HUES6 (cell line): ENCODE measurements at regions not wholly inside any gene's neighbourhood (a gene's known extent, or its start where the extent isn't known, plus 50 kb on each side); places are given as distances from the start of the nearest gene placed in this dataset.

Source experiments
- H3K27ac ChIP-seq: 2 replicates; pipeline ENCODE4 v1.7.0; 2013; ENCODE audit warnings: low read depth, mild to moderate bottlenecking, low read length, inconsistent platforms
- H3K27me3 ChIP-seq: 2 replicates; pipeline ENCODE4 v1.6.1; 2013; ENCODE audit warnings: low read length; ENCODE audit not compliant: control insufficient read depth, insufficient read depth
- H3K36me3 ChIP-seq: 2 replicates; pipeline ENCODE4 v1.6.1; 2013; ENCODE audit warnings: low read length; ENCODE audit not compliant: control insufficient read depth, insufficient read depth
- H3K4me1 ChIP-seq: 2 replicates; pipeline ENCODE4 v1.6.1; 2013; ENCODE audit warnings: low read length; ENCODE audit not compliant: control insufficient read depth, insufficient read depth
- H3K4me3 ChIP-seq: 2 replicates; pipeline ENCODE4 v1.5.1; 2013; ENCODE audit warnings: low read depth, low read length
- H3K9ac ChIP-seq: one replicate; pipeline ENCODE4 v1.6.1; 2013; ENCODE audit warnings: mild to moderate bottlenecking, low read length
- H3K9me3 ChIP-seq: 2 replicates; pipeline ENCODE4 v1.6.1; 2013; ENCODE audit warnings: low read depth, low read length; ENCODE audit not compliant: control insufficient read depth, insufficient read depth

GRCh38 chr10:78594559-78595268 is 474.1 kb upstream of the ZMIZ1 start:
- H3K27ac ChIP-seq = no peak overlapping the region
- no peaks in the 10 kb centered on the region for H3K4me1 ChIP-seq
- no peaks in the 10 kb centered on the region for H3K36me3 ChIP-seq
- no peak overlapping the region for H3K9ac ChIP-seq
- H3K4me3 ChIP-seq = no peak overlapping the region
- no peaks in the 10 kb centered on the region for H3K9me3 ChIP-seq
- H3K27me3 ChIP-seq = no peaks in the 10 kb centered on the region

DNA sequence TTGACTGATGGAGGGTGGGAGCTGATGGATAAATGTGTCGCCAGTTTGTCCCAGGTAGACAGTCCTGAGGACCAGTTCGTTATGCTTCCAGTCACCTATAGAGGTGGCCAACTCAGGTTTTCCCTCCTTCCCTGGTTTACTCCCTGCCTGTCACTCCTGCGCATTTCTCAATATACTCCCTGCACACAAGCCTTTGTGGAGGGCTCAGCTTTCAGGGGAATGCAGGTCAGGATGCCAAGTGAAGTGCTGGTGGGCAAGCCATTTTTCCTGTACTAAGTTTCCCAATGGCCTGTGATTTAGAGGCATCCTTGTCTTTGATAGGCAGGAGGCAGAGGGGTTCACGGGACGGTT is 473.5 kb upstream of the ZMIZ1 start:
- Histone ChIP-seq H3K27me3 (no peaks in the 10 kb centered on the region), H3K36me3 (no peaks in the 10 kb centered on the region), H3K9me3 (no peaks in the 10 kb centered on the region), H3K4me3 (no peak overlapping the region), H3K27ac (no peak overlapping the region), H3K4me1 (no peaks in the 10 kb centered on the region), H3K9ac (no peak overlapping the region)

- Histone ChIP-seq H3K36me3 (no peaks in the 10 kb centered on the region), H3K9me3 (no peaks in the 10 kb centered on the region), H3K27me3 (no peaks in the 10 kb centered on the region), H3K9ac (no peak overlapping the region), H3K27ac (no peak overlapping the region), H3K4me3 (no peak overlapping the region), H3K4me1 (no peaks in the 10 kb centered on the region)
Observed at GRCh38 chr10:78596556-78596955, 472.2 kb upstream of the ZMIZ1 start.

- Histone ChIP-seq H3K4me3 (no peak overlapping the region), H3K9me3 (no peaks in the 10 kb centered on the region), H3K27ac (no peak overlapping the region), H3K36me3 (no peaks in the 10 kb centered on the region), H3K27me3 (no peaks in the 10 kb centered on the region), H3K4me1 (no peaks in the 10 kb centered on the region), H3K9ac (no peak overlapping the region)
Observed at GRCh38 chr10:78597796-78598555, 470.8 kb upstream of the ZMIZ1 start.

DNA sequence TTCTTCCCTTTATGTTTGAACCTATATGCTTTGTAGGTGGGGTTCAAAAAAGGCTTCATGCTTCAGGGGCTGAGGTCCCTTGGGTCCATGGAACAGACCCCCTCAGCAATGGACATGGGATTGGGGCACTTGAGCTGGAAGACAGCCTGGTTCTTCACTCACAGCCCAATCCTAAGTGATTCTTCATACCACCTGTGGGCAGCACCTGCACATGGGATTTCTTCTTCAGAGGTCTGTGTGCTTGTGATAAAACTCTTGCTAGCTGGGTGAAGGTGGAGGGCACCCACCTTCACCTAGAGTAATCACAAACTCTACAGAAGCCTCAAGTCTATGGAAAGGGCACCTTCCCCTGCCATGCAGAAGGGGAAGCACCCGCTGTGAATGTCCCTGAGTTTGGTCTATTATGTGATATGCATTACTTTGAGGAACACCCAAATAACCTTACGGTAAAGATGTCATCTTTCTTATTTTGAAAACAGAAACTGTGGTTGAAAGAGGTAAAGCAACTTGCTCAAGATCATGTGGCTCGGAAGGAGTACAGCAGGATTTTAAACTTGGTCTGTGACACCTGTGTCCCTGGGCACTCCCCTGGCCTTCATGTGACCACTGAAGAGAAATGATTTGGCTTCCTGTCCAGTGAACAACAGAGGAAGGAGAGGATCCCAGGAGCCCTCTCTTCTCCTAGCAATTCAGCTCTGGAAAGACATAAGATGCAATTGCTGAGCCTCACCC is 469.5 kb upstream of the ZMIZ1 start:
- no peaks in the 10 kb centered on the region for H3K4me1 ChIP-seq
- no peaks in the 10 kb centered on the region for H3K9me3 ChIP-seq
- no peaks in the 10 kb centered on the region for H3K27me3 ChIP-seq
- no peak overlapping the region for H3K27ac ChIP-seq
- H3K4me3 ChIP-seq = no peak overlapping the region
- H3K36me3 ChIP-seq = no peaks in the 10 kb centered on the region
- no peak overlapping the region for H3K9ac ChIP-seq

DNA sequence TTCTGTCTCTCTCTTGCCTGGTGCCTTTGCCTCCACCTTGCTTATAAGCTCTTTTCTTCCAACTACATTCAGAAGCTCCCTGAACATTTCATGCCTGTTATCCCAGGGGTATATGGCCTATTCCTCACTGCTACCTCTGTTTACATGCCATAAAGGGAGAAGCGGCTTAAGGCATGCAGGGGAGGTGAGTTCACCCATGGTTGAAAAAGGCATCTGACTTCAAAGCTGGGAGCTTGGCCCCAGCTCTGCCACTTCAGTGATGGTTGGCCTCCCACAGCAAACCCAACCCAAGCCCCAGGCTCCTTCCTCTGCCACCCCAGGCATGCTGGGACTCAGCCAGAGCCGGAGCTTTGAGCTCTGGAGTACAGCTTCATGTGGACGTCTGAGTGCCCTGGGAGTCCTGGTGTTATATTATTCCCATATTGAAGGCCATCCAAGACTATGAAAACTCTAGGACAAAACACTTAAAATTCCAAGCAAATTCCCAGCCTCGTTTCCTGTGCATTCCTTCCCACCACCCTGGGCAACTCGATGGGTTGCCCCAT is 468.6 kb upstream of the ZMIZ1 start:
- H3K9me3 ChIP-seq = no peaks in the 10 kb centered on the region
- H3K4me1 ChIP-seq = no peaks in the 10 kb centered on the region
- H3K4me3 ChIP-seq = no peak overlapping the region
- H3K27ac ChIP-seq = no peak overlapping the region
- no peaks in the 10 kb centered on the region for H3K27me3 ChIP-seq
- H3K36me3 ChIP-seq = no peaks in the 10 kb centered on the region
- no peak overlapping the region for H3K9ac ChIP-seq

DNA sequence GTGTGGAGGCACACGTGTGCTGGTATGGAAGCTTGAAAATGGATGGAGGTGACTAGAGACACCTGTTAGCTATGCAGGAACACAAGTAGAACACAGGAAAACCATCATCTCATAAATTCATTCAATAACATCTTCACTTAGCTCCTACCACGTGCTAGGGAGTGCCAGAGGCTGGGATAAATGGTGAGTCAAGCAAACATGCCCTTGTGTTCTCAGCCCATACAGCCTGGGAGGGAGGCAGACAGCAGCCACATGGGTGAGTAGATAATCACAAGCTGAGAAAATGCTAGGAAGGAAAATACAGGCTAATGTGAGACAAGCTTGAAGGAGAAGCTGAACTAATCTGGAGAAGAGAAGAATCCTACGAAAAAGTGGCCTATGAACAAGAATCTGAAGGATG is 468.0 kb upstream of the ZMIZ1 start:
- Histone ChIP-seq H3K4me3 (no peak overlapping the region), H3K36me3 (no peaks in the 10 kb centered on the region), H3K27ac (no peak overlapping the region), H3K27me3 (no peaks in the 10 kb centered on the region), H3K4me1 (no peaks in the 10 kb centered on the region), H3K9me3 (no peaks in the 10 kb centered on the region), H3K9ac (no peak overlapping the region)

DNA sequence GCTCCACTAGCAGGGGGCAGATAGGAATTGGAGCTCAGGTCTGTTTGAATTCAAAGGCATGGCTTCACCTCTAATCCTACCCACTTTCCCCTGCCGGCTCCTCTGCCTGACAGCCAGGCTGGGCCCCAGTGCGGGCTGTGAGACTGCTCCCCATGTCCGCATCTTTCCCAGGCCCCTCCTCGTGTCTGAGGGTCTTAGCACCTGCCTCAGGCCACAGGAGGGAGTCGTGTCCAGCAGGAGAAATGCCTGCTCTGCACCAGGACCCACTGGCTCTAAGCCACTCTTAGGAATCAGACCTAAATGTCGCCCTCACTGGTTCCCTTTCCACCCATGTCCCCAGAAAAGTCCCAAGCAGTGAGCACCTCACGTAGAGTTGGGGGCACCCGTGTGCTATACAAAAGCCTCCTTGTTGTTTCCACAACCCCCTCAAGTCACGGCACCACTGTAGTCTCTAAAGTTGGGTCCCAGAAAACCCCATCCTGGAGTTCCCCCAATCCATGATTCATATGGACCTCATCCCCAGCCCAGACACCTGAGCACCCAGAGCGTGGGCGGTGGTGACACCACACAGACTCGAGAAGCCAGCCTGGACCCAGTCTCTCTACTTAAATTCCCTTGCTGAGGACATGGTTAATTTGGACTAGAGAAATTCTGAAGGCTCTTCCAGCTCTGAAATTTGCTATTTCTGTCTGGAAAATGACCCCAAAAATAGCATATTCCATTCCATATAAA is 466.4 kb upstream of the ZMIZ1 start:
- no peaks in the 10 kb centered on the region for H3K27me3 ChIP-seq
- H3K9ac ChIP-seq = no peak overlapping the region
- H3K4me1 ChIP-seq = no peaks in the 10 kb centered on the region
- H3K4me3 ChIP-seq = no peak overlapping the region
- no peaks in the 10 kb centered on the region for H3K9me3 ChIP-seq
- H3K27ac ChIP-seq = no peak overlapping the region
- no peaks in the 10 kb centered on the region for H3K36me3 ChIP-seq

DNA sequence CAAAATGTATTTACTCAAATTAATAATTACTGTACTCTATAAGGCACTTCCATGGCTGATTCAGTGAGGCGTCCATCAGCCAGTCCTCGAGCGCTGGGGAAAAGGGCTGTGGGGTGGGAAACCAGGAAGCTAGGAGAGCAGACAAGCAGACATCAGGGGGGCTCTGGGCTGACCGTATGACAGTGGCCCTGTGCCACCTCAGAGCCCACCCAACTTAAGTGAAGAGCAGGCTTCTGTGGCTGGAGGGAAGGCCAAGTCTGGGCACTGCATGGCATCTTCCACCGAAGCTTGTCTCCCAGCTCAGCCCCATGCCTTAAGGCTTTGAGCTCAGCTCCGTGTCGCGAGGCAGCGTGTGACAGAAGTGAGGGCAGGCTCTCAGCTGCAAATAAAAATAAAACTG is 464.5 kb upstream of the ZMIZ1 start:
- Histone ChIP-seq H3K9me3 (peaks cover 6% of the 10 kb centered on the region; the same call in 1 of the 2 replicates), H3K27ac (no peak overlapping the region), H3K4me3 (no peak overlapping the region), H3K4me1 (no peaks in the 10 kb centered on the region), H3K9ac (no peak overlapping the region), H3K27me3 (no peaks in the 10 kb centered on the region), H3K36me3 (no peaks in the 10 kb centered on the region)

DNA sequence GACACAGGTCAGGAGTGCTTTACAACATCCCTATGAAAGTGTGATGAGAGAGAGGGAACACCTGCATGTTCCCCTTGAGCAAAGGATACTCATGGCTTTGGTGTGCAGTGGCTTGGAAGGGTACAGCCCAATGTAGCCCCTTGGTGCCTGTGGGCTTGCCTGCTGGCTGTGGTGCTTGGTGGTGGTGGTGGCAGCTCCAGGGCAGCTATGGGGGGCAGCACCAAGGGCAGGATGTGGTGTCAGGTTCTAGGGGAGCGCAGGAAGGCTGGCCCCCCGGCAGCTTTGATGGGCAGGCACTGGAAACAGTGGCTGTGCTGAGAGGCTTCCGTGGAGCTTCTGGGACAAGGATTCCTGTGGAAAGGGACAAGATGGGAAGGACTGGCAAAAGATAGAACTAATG is 464.0 kb upstream of the ZMIZ1 start:
- Histone ChIP-seq H3K4me1 (no peaks in the 10 kb centered on the region), H3K9me3 (peaks cover 7% of the 10 kb centered on the region; the same call in 1 of the 2 replicates), H3K27ac (no peak overlapping the region), H3K36me3 (no peaks in the 10 kb centered on the region), H3K9ac (no peak overlapping the region), H3K4me3 (no peak overlapping the region), H3K27me3 (no peaks in the 10 kb centered on the region)
